Left ventricle myocardium inferior (tissue), 1 donor: ENCODE measurements at regions not wholly inside any gene's neighbourhood (a gene's known extent, or its start where the extent isn't known, plus 50 kb on each side); places are given as distances from the start of the nearest gene placed in this dataset.
"Not testable (repeated sequence)": the region's sequence is repeated elsewhere in the genome, so short reads cannot be mapped to it uniquely, and the experiment has no call there.

Source experiments
- DNase-seq: peaks from one replicate; pipeline ENCODE4 v3.0.0-alpha.2; 2020
- H3K27ac ChIP-seq: fragments of 200-600 bp; replicated peaks from 2 replicates; pipeline ENCODE4 v1.8.0; 2021
- H3K27me3 ChIP-seq: fragments of 200-600 bp; 2 replicates; pipeline ENCODE4 v1.8.0; 2021; ENCODE audit warnings: low read depth
- H3K36me3 ChIP-seq: fragments of 200-600 bp; 2 replicates; pipeline ENCODE4 v1.8.0; 2021
- H3K4me1 ChIP-seq: fragments of 200-600 bp; 2 replicates; pipeline ENCODE4 v1.8.0; 2021
- H3K4me3 ChIP-seq: fragments of 200-600 bp; 2 replicates; pipeline ENCODE4 v1.8.0; 2021; ENCODE audit warnings: mild to moderate bottlenecking, moderate library complexity
- H3K9me3 ChIP-seq: fragments of 200-600 bp; replicated peaks from 2 replicates; pipeline ENCODE4 v1.8.0; 2021
- intact Hi-C: fragments of 100-400 bp; cut with micrococcal nuclease; formaldehyde crosslinking; loops from one replicate; pipeline ENCODE4 v1.11.0; 2022
- TF ChIP-seq, protein P1 (sequence below): fragments of 200-600 bp; IDR thresholded peaks from 2 replicates; pipeline ENCODE4 v1.8.0; 2021; ENCODE audit warnings: antibody characterized with exemption, mild to moderate bottlenecking, borderline replicate concordance
- donor health status: DM: no; HTN: yes; CAD: no; lungs with severe emphysema.

GRCh38 chr6:132115714-132116366, 164.7 kb upstream of the CCN2 start:
- Histone ChIP-seq H3K27ac (peak overlapping the region; percentile 47), H3K4me1 (no peaks in the 10 kb centered on the region), H3K27me3 (no peaks in the 10 kb centered on the region), H3K9me3 (no peaks in the 10 kb centered on the region), H3K36me3 (no peaks in the 10 kb centered on the region), H3K4me3 (peak overlapping the region; percentile 41)
- TF ChIP-seq, protein P1, sequence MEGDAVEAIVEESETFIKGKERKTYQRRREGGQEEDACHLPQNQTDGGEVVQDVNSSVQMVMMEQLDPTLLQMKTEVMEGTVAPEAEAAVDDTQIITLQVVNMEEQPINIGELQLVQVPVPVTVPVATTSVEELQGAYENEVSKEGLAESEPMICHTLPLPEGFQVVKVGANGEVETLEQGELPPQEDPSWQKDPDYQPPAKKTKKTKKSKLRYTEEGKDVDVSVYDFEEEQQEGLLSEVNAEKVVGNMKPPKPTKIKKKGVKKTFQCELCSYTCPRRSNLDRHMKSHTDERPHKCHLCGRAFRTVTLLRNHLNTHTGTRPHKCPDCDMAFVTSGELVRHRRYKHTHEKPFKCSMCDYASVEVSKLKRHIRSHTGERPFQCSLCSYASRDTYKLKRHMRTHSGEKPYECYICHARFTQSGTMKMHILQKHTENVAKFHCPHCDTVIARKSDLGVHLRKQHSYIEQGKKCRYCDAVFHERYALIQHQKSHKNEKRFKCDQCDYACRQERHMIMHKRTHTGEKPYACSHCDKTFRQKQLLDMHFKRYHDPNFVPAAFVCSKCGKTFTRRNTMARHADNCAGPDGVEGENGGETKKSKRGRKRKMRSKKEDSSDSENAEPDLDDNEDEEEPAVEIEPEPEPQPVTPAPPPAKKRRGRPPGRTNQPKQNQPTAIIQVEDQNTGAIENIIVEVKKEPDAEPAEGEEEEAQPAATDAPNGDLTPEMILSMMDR = no peak
- no peak for DNase-seq
- intact Hi-C loops = no loop called here

- no peak for DNase-seq
- Histone ChIP-seq H3K27me3 (no peaks in the 10 kb centered on the region), H3K9me3 (peaks cover 14% of the 10 kb centered on the region), H3K4me1 (no peaks in the 10 kb centered on the region), H3K4me3 (no peak overlapping the region), H3K27ac (no peak overlapping the region), H3K36me3 (no peaks in the 10 kb centered on the region)
- intact Hi-C loops = no loop called here
- TF ChIP-seq, protein P1 = no peak
Observed at GRCh38 chr6:132114201-132114825, 163.1 kb upstream of the CCN2 start.

- intact Hi-C loops, H3K4me1 ChIP-seq, DNase-seq, H3K27ac ChIP-seq, H3K27me3 ChIP-seq, H3K36me3 ChIP-seq, H3K4me3 ChIP-seq: not testable (repeated sequence)
- peaks cover 44% of the 10 kb centered on the region for H3K9me3 ChIP-seq
Observed at GRCh38 chr6:132109752-132110151, 158.6 kb upstream of the CCN2 start.

GRCh38 chr6:132107896-132108295, 156.7 kb upstream of the CCN2 start:
- no peak for DNase-seq
- Histone ChIP-seq H3K4me1 (no peaks in the 10 kb centered on the region), H3K36me3 (no peaks in the 10 kb centered on the region), H3K27ac (no peak overlapping the region), H3K4me3 (no peak overlapping the region), H3K27me3 (no peaks in the 10 kb centered on the region), H3K9me3 (peaks cover 52% of the 10 kb centered on the region)
- intact Hi-C loops = no loop called here
- TF ChIP-seq, protein P1 = no peak

DNA sequence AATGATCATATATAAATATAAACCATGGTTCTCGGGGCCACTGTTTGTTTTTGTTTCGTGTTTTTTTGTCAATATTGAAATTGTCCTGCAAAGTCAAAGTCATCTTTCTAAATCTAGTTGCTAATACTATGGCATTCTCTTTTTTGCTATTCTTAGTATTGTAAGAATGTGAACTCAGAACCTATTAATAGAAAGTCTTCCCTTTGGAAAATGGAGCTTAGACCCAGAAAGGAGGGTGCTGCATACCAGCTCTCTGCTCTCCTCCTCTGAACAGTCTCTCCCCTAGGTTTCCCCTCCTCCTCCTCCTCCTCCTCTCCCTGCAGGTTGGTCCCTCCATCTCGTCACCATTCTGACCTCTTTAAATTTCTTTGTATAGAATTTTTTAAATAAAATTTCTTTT, 150.4 kb upstream of the CCN2 start:
- Histone ChIP-seq H3K9me3 (peaks cover 11% of the 10 kb centered on the region), H3K27me3 (no peaks in the 10 kb centered on the region), H3K4me3 (no peak overlapping the region), H3K36me3 (no peaks in the 10 kb centered on the region), H3K27ac (no peak overlapping the region), H3K4me1 (peaks cover 17% of the 10 kb centered on the region)
- intact Hi-C loops = no loop called here
- TF ChIP-seq, protein P1 = no peak
- DNase-seq = no peak

DNA sequence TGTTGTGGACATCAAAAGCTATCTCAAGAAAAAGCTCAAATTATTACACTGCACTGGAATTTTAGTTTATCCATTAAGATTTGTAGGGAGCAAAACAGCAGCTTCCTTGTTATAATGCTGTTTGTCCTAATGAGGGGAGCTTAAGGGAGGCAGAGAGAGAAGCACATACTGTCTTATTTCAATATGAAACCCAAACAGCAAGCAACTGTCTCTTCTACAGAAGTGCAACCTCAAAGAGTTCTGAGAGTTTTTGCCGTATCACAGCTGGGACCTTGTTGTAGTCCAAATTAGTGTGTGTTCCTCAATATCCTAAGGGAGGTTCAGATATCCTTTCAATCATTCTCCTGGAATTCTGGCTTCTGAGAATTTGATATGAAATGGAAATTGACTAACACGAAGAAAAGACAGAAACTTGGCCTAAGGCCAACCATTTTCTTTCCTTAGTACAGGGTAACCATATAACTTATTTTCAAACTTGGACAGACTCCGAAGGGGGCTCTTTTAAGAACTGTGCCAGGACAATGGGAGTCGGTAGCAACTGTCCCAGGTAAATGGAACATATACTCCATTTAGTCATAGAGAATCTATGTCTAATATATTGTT, 149.3 kb upstream of the CCN2 start:
- H3K27ac ChIP-seq = no peak overlapping the region
- no peaks in the 10 kb centered on the region for H3K36me3 ChIP-seq
- intact Hi-C loops = no loop called here
- TF ChIP-seq, protein P1 = no peak
- H3K4me1 ChIP-seq = peaks cover 17% of the 10 kb centered on the region
- peaks cover 8% of the 10 kb centered on the region for H3K9me3 ChIP-seq
- no peaks in the 10 kb centered on the region for H3K27me3 ChIP-seq
- no peak overlapping the region for H3K4me3 ChIP-seq
- no peak for DNase-seq
